HG02973 (cell line): ENCODE measurements at regions not wholly inside any gene's neighbourhood (a gene's known extent, or its start where the extent isn't known, plus 50 kb on each side); places are given as distances from the start of the nearest gene placed in this dataset.

Experiments
- ATAC-seq: cut with Tn5 transposase; IDR thresholded peaks from one replicate; pipeline ENCODE4 v1.9.1; 2021; ENCODE audit warnings: moderate library complexity; ENCODE audit not compliant: unreplicated experiment

DNA sequence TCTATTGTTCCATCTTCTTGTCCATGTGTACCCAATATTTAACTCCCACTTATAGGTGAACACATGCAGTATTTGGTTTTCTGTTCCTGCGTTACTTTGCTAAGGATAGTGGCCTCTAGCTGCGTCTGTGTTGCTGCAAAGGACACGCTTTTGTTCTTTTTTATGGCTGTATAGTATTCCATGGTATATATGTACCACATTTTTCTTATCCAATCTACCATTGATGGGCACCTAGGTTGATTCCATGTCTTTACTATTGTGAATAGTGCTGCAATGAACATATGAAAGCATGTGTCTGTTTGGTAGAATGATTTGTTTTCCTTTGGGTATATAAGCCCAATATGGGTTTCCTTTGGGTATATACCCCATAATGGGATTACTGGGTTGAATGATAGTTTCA lies 77.3 kb upstream of the MMADHC start:
- ATAC-seq, result no peak

- no peak for ATAC-seq
Observed at GRCh38 chr2:149662556-149662955, 75.0 kb upstream of the MMADHC start.

DNA sequence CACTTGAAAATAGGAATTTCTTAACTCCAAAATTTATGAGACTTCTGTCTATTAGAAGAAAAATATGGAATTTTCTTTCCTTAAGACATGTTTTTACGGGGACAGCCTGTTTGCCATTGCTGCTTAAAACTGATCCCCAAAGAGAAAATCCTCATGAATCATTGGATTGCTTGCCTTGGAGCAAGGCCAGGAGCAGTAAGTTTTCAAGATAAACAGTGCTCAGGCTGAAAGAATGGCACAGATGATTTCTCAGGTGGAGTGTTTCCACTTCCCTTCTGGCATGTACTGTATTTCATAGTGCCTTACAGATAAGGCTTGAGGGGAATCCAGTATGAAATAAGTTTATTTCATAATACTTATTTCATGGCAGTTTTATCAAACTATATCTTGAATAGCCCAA lies 74.3 kb upstream of the MMADHC start:
- ATAC-seq, result no peak

GRCh38 chr2:149658553-149658952 lies 71.0 kb upstream of the MMADHC start:
- no peak for ATAC-seq

DNA sequence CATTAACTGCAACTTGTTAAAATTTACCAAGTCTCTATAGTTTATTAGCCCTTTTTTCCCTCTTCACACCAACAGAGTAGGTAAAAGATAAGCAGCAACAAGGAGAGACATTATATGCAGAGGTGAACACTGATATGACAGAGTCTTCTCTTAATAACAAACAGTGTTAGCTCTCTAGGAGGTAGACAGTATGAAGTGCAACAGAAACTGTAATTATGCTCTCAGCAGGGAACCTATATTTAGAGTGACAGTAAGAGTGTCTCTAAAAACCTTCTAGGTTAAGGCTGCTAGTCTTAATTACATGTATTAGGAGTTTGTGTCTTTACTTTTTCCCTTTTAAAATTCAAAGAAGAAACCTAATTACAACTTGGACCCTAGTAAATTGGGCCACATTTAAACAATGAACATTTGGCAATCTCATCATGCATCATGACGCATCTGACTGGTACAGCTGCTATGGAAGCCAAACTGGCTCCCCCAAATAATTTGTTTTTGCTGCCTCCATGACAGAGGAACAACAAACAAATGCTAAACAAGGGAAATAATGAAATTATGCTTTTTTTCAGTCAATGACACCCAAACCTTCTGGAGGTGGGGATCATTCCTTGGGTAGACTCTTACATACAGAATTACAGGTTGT lies 69.9 kb upstream of the MMADHC start:
- ATAC-seq, result no peak

GRCh38 chr2:149656996-149657395 lies 69.4 kb upstream of the MMADHC start:
- no peak for ATAC-seq

DNA sequence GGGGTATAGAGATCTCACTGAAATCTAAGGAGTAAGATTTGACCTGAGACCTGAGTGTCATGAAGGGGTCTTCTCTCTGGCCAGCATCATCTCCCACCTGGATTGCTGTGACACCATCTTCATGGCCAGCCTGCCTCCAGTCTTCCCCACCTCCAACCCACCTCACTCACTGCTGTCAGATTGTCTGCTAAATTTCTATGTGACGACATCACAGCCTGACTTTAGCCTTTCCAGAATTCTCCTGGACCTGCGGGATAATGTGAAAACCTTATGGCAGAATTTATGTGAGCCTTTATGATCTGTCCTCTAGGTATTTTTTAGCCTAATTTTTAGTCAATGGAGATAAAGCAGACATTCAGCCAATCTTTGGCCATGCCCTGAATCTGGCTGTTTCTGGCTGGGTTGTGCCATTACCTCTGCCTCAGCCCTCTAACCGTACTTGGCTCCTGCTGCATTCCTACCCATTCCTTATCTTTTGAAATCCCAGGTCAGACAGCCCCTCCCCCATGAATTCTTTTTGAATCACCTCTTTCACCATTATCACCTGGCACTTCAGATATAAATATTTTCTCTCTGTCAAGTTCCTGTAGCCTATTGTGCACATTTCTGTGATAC lies 66.4 kb upstream of the MMADHC start:
- ATAC-seq, result no peak

GRCh38 chr2:149652926-149653325 lies 65.4 kb upstream of the MMADHC start:
- no peak for ATAC-seq

GRCh38 chr2:149652526-149652925 lies 65.0 kb upstream of the MMADHC start:
- no peak for ATAC-seq

DNA sequence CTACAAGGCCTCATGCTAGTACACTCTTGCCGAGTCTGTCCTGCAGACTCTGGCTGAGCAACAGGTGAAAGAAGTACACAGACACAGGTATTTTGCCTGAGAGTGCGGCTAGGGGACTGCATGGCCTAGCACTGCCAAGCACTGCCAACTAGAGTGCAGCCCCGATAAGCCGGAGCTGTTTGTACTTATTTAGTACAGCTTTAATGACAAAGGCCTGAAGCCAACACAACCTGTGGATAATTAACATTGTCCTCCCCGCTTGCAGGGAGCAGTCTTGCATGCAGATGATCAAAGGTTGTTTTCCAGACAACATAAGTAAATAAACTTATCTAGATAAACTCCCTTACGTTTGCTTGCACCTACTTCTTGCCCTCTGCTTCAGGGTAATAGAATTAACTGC lies 63.7 kb upstream of the MMADHC start:
- no peak for ATAC-seq

DNA sequence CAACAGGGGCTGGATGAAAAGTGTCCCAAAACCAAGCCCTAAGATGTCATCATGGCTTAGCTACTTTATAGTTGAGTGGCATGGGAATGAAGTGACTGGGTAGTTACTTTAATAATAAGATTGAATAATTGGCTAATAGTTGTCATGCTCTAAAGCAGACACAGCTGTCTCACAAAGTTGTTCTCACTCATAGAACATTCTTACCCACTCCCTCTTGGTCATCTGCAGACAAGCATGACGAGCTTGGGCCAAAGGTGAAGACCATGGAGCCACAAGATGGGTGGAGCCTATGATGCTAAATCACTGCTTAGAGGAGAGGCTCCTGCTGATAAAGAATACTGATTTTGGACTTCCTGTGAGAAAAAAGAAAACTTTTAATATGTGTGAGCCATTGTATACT lies 62.4 kb upstream of the MMADHC start:
- no peak for ATAC-seq

- no peak for ATAC-seq
Observed at GRCh38 chr2:149648282-149649030, 60.9 kb upstream of the MMADHC start.

GRCh38 chr2:149645391-149645790 lies 57.8 kb upstream of the MMADHC start:
- no peak for ATAC-seq
